ENCODE measurements at regions not wholly inside any gene's neighbourhood (a gene's known extent, or its start where the extent isn't known, plus 50 kb on each side); places are given as distances from the start of the nearest gene placed in this dataset.

DNA sequence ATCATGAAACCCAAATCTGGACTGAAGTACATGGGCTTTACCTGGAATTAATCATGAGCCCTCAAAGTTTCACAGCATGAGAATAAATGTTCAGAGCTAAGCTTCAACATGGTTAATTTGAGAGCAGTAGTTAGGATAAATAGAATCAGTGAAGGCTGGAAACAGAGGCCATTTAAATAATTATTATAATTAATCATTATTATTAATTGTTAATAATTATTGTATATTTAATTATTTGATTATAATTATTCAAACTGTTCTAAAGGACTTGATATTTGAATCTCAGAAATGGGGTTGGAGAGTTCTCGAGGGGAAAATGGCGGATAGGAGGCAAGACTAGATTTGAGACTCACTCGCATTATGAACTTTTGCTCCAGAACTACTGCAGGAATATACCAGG lies 119.6 kb upstream of the ITGA1 start:
- TF ChIP-seq POLR2A (IDR thresholded peaks at IDR 0.05; ENCODE audit: low read depth, low read length) (no peak), TAF1 (IDR thresholded peaks at IDR 0.05; ENCODE audit: borderline replicate concordance, low read depth, low read length) (no peak), POLR2AphosphoS5 (IDR thresholded peaks at IDR 0.05; ENCODE audit: low read depth, low read length) (no peak)

Measured in GM12892 (cell line).